ENCODE measurements at regions not wholly inside any gene's neighbourhood (a gene's known extent, or its start where the extent isn't known, plus 50 kb on each side); places are given as distances from the start of the nearest gene placed in this dataset.

GRCh38 chr10:36266923-36267322 lies 624.8 kb upstream of the FZD8 start:
- DNase-seq (ENCODE audit: low spot score in 2 of 2), result no peak
- H3K36me3 ChIP-seq (replicated peaks), result no peaks in the 10 kb centered on the region
- no peak overlapping the region for H3K4me3 ChIP-seq

DNA sequence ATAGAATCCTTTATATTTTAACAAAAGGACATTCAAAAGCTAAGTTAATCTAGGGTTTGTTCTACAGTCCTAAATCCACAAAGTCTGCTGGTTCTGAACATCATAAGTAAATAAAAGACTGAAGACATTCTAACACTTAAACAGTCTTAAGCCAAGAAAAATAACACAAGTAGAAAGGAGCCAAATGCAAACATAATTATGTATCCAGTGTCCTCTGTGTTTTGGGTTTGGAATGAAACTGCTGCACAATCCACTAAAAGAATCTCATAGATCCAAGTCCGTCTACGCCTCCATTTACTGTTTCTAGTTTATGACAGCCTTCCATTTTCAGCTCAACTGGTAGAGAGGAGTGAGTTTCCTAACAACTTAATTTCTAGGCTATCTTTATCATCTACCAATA lies 623.6 kb upstream of the FZD8 start:
- H3K36me3 ChIP-seq (replicated peaks), result no peaks in the 10 kb centered on the region
- in situ Hi-C loops (cut with MboI; ENCODE audit: low sequenced_read_pairs), result no loop called here
- H3K9me3 ChIP-seq, result no peaks in the 10 kb centered on the region
- H3K4me3 ChIP-seq, result no peak overlapping the region
- no peaks in the 10 kb centered on the region for H3K4me1 ChIP-seq
- H3K27me3 ChIP-seq (ENCODE audit: low read depth), result no peaks in the 10 kb centered on the region
- no peak for DNase-seq (ENCODE audit: low spot score in 2 of 2)

More at GRCh38 chr10:36266923-36267322, 624.8 kb upstream of the FZD8 start:
- H3K4me1 ChIP-seq, result no peaks in the 10 kb centered on the region
- no peaks in the 10 kb centered on the region for H3K27me3 ChIP-seq (ENCODE audit: low read depth)
- in situ Hi-C loops (cut with MboI; ENCODE audit: low sequenced_read_pairs), result no loop called here
- H3K9me3 ChIP-seq, result no peaks in the 10 kb centered on the region

DNA sequence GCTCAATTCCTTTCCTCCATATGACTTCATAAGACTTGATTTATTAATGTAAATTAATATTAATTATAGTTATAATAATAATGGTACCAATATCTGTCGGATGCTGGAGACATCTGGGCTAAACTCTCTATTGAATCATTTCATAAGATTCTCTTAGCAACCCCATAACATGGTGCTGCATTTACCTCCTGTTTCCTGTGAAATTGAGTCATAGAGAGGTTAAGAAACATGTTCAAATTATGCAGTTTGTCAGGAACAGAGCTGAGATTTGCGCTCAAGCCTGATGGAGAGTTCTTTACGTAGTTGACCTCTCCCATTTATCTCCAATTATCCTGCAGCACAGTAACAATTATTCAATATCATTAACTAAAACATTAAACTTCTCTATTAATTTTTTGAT lies 621.8 kb upstream of the FZD8 start:
- H3K27me3 ChIP-seq (ENCODE audit: low read depth), result no peaks in the 10 kb centered on the region
- H3K36me3 ChIP-seq (replicated peaks), result no peaks in the 10 kb centered on the region
- DNase-seq (ENCODE audit: low spot score in 2 of 2), result no peak
- H3K4me1 ChIP-seq, result no peaks in the 10 kb centered on the region
- no peak overlapping the region for H3K4me3 ChIP-seq
- H3K9me3 ChIP-seq, result no peaks in the 10 kb centered on the region
- in situ Hi-C loops (cut with MboI; ENCODE audit: low sequenced_read_pairs), result no loop called here

GRCh38 chr10:36256948-36257356 lies 614.9 kb upstream of the FZD8 start:
- DNase-seq (ENCODE audit: low spot score in 2 of 2), result no peak
- no peaks in the 10 kb centered on the region for H3K27me3 ChIP-seq (ENCODE audit: low read depth)
- no peaks in the 10 kb centered on the region for H3K9me3 ChIP-seq
- no peaks in the 10 kb centered on the region for H3K36me3 ChIP-seq (replicated peaks)
- H3K4me1 ChIP-seq, result no peaks in the 10 kb centered on the region
- H3K4me3 ChIP-seq, result no peak overlapping the region
- in situ Hi-C loops (cut with MboI; ENCODE audit: low sequenced_read_pairs), result no loop called here

DNA sequence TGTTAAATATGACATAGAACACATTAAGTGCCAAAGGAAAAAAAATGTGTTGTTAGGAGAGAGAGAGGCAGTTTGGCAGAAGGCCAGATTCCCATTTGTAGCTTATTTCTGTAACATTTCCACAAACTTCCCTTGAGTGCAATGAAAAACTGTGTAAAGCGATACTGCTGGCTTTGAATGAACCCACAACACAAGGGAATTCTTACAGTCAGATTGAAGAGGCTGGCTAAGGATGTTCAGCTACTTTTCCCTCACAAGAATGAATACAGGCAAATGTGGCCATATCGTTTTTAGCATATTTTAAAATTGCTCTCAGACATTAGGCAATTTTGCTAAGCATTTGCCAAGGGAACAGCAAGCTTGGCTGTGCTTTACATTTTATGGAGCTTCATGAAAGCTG lies 614.1 kb upstream of the FZD8 start:
- H3K27me3 ChIP-seq (ENCODE audit: low read depth), result no peaks in the 10 kb centered on the region
- H3K4me1 ChIP-seq, result no peaks in the 10 kb centered on the region
- no peaks in the 10 kb centered on the region for H3K9me3 ChIP-seq
- H3K4me3 ChIP-seq, result no peak overlapping the region
- in situ Hi-C loops (cut with MboI; ENCODE audit: low sequenced_read_pairs), result no loop called here
- no peaks in the 10 kb centered on the region for H3K36me3 ChIP-seq (replicated peaks)
- DNase-seq (ENCODE audit: low spot score in 2 of 2), result no peak

- Histone ChIP-seq H3K4me1 (no peaks in the 10 kb centered on the region), H3K9me3 (no peaks in the 10 kb centered on the region)
- no peak for DNase-seq (ENCODE audit: low spot score in 2 of 2)
These were observed 612.1 kb upstream of the FZD8 start for GRCh38 chr10:36254199-36254598.

DNA sequence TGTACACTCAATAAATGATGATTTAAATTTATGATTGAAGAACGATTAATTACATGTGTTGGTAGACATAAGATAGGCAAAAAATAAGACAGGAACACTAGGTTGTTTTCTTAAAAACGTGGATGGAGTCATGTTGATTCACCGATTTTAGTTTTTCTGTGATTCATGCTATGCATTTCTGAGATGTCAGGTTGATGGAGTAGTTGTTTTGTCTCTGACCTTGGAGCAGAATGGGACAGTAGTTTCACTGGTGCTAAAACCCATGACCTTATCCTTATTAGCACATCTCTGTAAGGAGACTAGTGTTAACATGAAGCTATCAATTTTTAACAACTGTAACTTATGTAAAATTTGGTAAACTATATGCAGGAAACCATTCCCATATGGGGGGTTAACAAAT lies 611.6 kb upstream of the FZD8 start:
- Histone ChIP-seq H3K27me3 (ENCODE audit: low read depth) (no peaks in the 10 kb centered on the region), H3K9me3 (no peaks in the 10 kb centered on the region), H3K4me1 (no peaks in the 10 kb centered on the region), H3K36me3 (replicated peaks) (no peaks in the 10 kb centered on the region), H3K4me3 (no peak overlapping the region)
- in situ Hi-C loops (cut with MboI; ENCODE audit: low sequenced_read_pairs), result no loop called here
- no peak for DNase-seq (ENCODE audit: low spot score in 2 of 2)

More at GRCh38 chr10:36254199-36254598, 612.1 kb upstream of the FZD8 start:
- no peak overlapping the region for H3K4me3 ChIP-seq
- in situ Hi-C loops (cut with MboI; ENCODE audit: low sequenced_read_pairs), result no loop called here
- H3K27me3 ChIP-seq (ENCODE audit: low read depth), result no peaks in the 10 kb centered on the region
- H3K36me3 ChIP-seq (replicated peaks), result no peaks in the 10 kb centered on the region

- Histone ChIP-seq H3K36me3 (replicated peaks) (no peaks in the 10 kb centered on the region), H3K9me3 (no peaks in the 10 kb centered on the region), H3K27me3 (ENCODE audit: low read depth) (no peaks in the 10 kb centered on the region), H3K4me1 (no peaks in the 10 kb centered on the region), H3K4me3 (no peak overlapping the region)
- DNase-seq (ENCODE audit: low spot score in 2 of 2), result no peak
- in situ Hi-C loops (cut with MboI; ENCODE audit: low sequenced_read_pairs), result no loop called here
These were observed 609.0 kb upstream of the FZD8 start for GRCh38 chr10:36251068-36251467.

DNA sequence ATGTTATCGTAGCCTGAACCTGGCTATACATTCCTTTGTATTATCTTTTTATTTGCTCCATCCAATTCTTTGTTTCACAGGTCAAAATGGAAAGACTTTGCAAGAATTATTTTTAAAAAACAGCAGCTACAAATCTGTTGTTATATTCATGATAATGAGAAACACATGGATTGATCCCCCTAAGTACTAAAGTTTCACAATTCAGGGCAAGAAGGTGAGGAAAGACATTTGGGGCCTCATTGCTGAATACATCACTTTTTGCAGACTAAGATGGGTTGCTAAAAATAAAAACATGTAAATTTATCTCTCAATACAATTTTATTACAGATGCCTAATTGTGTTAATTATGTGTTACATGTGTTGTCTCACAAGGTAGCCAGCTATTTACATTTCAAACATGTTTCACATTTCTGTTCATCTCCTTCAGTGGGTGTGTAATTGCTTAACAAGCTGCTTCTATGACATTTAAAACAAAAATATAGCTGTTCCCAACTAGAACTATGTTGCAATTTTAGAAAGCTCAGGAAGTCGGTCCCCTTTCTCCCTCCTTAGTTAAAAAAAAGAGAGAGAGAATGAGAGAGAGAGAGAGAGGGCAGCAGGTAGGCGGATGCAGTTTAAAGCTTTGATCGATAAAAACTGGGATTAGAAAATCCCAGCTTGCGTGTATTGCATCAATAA lies 606.3 kb upstream of the FZD8 start:
- Histone ChIP-seq H3K9me3 (no peaks in the 10 kb centered on the region), H3K4me3 (no peak overlapping the region), H3K36me3 (replicated peaks) (no peaks in the 10 kb centered on the region), H3K27me3 (ENCODE audit: low read depth) (no peaks in the 10 kb centered on the region), H3K4me1 (no peaks in the 10 kb centered on the region)
- DNase-seq (ENCODE audit: low spot score in 2 of 2), result no peak
- in situ Hi-C loops (cut with MboI; ENCODE audit: low sequenced_read_pairs), result no loop called here

DNA sequence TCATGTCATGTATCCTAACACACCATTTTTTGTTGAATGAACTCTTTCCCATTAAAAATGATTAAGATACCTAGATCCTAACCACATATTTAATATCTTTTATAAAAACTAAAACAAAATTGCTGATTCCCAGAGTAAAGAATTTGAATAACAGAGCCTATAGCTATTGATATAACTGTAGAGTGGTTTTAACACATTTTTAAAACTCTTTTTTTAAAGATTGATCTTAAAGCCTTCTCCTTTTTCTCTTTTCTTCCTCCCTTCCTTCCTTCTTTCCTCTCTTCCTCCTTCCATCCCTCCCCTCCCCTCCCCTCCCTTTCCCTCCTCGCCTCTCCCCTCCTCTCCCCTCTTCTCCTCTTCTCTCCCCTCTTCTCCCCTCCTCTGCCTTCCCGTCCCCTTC lies 605.4 kb upstream of the FZD8 start:
- Histone ChIP-seq H3K4me1 (no peaks in the 10 kb centered on the region), H3K9me3 (no peaks in the 10 kb centered on the region), H3K27me3 (ENCODE audit: low read depth) (no peaks in the 10 kb centered on the region), H3K4me3 (no peak overlapping the region), H3K36me3 (replicated peaks) (no peaks in the 10 kb centered on the region)
- no peak for DNase-seq (ENCODE audit: low spot score in 2 of 2)
- in situ Hi-C loops (cut with MboI; ENCODE audit: low sequenced_read_pairs), result no loop called here

- in situ Hi-C loops (cut with MboI; ENCODE audit: low sequenced_read_pairs), result no loop called here
- Histone ChIP-seq H3K27me3 (ENCODE audit: low read depth) (no peaks in the 10 kb centered on the region), H3K9me3 (0 out of 2 replicates have a peak, but pooled peaks cover 2% of the 10 kb centered on the region), H3K4me1 (no peaks in the 10 kb centered on the region), H3K36me3 (replicated peaks) (no peaks in the 10 kb centered on the region), H3K4me3 (no peak overlapping the region)
- no peak for DNase-seq (ENCODE audit: low spot score in 2 of 2)
These were observed 594.8 kb upstream of the FZD8 start for GRCh38 chr10:36236931-36237330.

- in situ Hi-C loops (cut with MboI; ENCODE audit: low sequenced_read_pairs), result no loop called here
These were observed 594.2 kb upstream of the FZD8 start for GRCh38 chr10:36236341-36236740.

DNA sequence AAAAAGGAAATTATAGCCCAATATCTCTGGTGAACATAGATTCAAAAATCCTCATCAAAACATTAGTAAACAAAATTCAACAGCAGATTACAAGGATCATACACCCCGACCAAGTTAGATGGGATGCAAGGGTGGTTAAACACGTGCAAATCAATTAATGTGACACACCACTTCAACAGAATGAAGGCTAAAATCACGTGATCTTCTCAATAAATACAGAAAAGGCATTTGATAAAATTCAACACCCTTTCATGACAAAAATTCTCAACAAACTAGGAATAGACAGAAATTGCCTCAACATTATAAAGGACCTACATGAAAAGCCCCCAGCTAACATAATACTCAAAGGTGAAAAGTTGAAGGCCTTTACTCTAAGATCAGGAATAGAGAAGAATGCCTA lies 590.8 kb upstream of the FZD8 start:
- Histone ChIP-seq H3K9me3 (0 out of 2 replicates have a peak, but pooled peaks cover 2% of the 10 kb centered on the region), H3K36me3 (replicated peaks) (no peaks in the 10 kb centered on the region), H3K4me3 (no peak overlapping the region), H3K27me3 (ENCODE audit: low read depth) (no peaks in the 10 kb centered on the region), H3K4me1 (no peaks in the 10 kb centered on the region)
- no peak for DNase-seq (ENCODE audit: low spot score in 2 of 2)
- in situ Hi-C loops (cut with MboI; ENCODE audit: low sequenced_read_pairs), result no loop called here

More at GRCh38 chr10:36236341-36236740, 594.2 kb upstream of the FZD8 start:
- no peaks in the 10 kb centered on the region for H3K36me3 ChIP-seq (replicated peaks)
- no peak for DNase-seq (ENCODE audit: low spot score in 2 of 2)
- 0 out of 2 replicates have a peak, but pooled peaks cover 2% of the 10 kb centered on the region for H3K9me3 ChIP-seq
- no peaks in the 10 kb centered on the region for H3K4me1 ChIP-seq
- H3K4me3 ChIP-seq, result no peak overlapping the region
- H3K27me3 ChIP-seq (ENCODE audit: low read depth), result no peaks in the 10 kb centered on the region

DNA sequence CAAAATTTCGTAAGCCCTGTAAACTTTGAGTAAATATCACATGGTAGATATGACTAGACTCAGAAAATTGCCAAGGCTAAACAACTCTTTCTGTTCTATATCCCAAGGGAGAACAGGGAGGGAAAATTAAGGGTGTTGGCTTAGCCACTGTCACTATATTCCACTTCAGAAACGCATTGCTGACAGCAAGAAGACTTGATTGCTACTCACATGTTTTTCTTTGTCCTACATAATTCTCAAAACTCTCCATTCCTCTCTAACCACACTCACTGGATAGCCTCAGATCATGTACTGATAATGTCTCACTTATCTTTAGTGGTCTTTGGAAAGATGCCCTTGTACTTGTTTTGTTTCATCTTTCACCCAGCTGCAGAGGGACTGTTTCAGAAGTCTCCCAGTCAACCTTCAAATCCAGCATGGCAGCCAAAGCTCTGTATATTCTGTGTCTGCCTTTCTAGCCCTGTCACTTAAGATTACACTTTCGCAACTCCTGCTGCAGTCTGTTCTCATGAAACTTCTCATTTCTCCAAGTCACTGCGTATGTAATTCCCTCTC lies 582.4 kb upstream of the FZD8 start:
- no peaks in the 10 kb centered on the region for H3K9me3 ChIP-seq
- H3K36me3 ChIP-seq (replicated peaks), result no peaks in the 10 kb centered on the region
- no peaks in the 10 kb centered on the region for H3K4me1 ChIP-seq
- in situ Hi-C loops (cut with MboI; ENCODE audit: low sequenced_read_pairs), result no loop called here
- no peak overlapping the region for H3K4me3 ChIP-seq
- no peak for DNase-seq (ENCODE audit: low spot score in 2 of 2)
- H3K27me3 ChIP-seq (ENCODE audit: low read depth), result no peaks in the 10 kb centered on the region

- in situ Hi-C loops (cut with MboI; ENCODE audit: low sequenced_read_pairs), result no loop called here
- Histone ChIP-seq H3K27me3 (ENCODE audit: low read depth) (no peaks in the 10 kb centered on the region), H3K4me1 (no peaks in the 10 kb centered on the region), H3K9me3 (no peaks in the 10 kb centered on the region; the same call in 1 of the 2 replicates), H3K36me3 (replicated peaks) (no peaks in the 10 kb centered on the region), H3K4me3 (no peak overlapping the region)
- no peak for DNase-seq (ENCODE audit: low spot score in 2 of 2)
These were observed 579.0 kb upstream of the FZD8 start for GRCh38 chr10:36221101-36221500.

Data from HAP-1 (cell line).